ENCODE measurements at regions not wholly inside any gene's neighbourhood (a gene's known extent, or its start where the extent isn't known, plus 50 kb on each side); places are given as distances from the start of the nearest gene placed in this dataset.

DNA sequence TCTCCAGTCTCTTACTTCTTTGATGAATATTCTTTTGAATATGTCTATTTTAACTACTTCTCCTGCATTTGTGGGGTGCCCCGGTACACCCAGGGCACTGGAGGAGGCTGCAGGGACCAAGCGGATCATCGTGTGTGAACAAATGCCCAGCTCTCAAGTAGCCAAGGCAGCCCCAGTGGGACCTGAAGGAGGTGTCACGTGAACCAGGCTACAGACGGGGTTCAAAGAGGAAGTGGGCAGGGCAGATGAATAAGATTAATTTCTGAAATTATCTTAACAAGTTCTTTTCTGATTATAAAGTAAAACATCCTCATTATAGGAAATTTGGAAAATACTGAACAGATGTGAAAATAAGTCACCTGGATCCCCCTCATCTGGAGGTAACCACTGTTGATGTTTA, 78.4 kb upstream of the DUSP5 start:
- no peak overlapping the region for H3K4me3 ChIP-seq (ENCODE audit: low read depth, low read length)
- Mint-ChIP-seq H3K9me3 (ENCODE audit: unreplicated experiment) (no peaks in the 10 kb centered on the region), H3K27me3 (ENCODE audit: insufficient read depth, unreplicated experiment) (no peaks in the 10 kb centered on the region), H3K27ac (ENCODE audit: unreplicated experiment) (no peak overlapping the region), H3K36me3 (ENCODE audit: insufficient read depth, unreplicated experiment) (no peaks in the 10 kb centered on the region), H3K4me3 (ENCODE audit: unreplicated experiment) (no peak overlapping the region), H3K4me1 (ENCODE audit: low read depth, unreplicated experiment) (peaks cover 10% of the 10 kb centered on the region)
- POLR2A ChIA-PET: no interaction called here
- CTCF ChIA-PET: no interaction called here
- TF ChIP-seq, protein P1, sequence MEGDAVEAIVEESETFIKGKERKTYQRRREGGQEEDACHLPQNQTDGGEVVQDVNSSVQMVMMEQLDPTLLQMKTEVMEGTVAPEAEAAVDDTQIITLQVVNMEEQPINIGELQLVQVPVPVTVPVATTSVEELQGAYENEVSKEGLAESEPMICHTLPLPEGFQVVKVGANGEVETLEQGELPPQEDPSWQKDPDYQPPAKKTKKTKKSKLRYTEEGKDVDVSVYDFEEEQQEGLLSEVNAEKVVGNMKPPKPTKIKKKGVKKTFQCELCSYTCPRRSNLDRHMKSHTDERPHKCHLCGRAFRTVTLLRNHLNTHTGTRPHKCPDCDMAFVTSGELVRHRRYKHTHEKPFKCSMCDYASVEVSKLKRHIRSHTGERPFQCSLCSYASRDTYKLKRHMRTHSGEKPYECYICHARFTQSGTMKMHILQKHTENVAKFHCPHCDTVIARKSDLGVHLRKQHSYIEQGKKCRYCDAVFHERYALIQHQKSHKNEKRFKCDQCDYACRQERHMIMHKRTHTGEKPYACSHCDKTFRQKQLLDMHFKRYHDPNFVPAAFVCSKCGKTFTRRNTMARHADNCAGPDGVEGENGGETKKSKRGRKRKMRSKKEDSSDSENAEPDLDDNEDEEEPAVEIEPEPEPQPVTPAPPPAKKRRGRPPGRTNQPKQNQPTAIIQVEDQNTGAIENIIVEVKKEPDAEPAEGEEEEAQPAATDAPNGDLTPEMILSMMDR (IDR thresholded peaks at IDR 0.05; ENCODE audit: insufficient read depth in 1 of 2, low read depth in 1 of 2, low read length in 1 of 2, severe bottlenecking in 1 of 2, unreplicated experiment in 1 of 2): no peak
- intact Hi-C loops (cut with micrococcal nuclease; ENCODE audit: unreplicated experiment): loop anchor here (10.0 kb wide), 1 partner anchor 64 kb away; no protein-coding TSS in a partner anchor
- H3K36me3 ChIP-seq (ENCODE audit: control insufficient read depth, insufficient read depth, low read length): no peaks in the 10 kb centered on the region
- BruUV-seq (replicated peaks): no TSS peak
- H3K27me3 ChIP-seq (replicated peaks; ENCODE audit: control insufficient read depth, insufficient read depth, low read length): no peaks in the 10 kb centered on the region
- H3K4me1 ChIP-seq: peaks cover 16% of the 10 kb centered on the region
- DNase-seq: no peak
- peaks cover 10% of the 10 kb centered on the region; the same call in 1 of the 2 replicates for H3K9me3 ChIP-seq

DNA sequence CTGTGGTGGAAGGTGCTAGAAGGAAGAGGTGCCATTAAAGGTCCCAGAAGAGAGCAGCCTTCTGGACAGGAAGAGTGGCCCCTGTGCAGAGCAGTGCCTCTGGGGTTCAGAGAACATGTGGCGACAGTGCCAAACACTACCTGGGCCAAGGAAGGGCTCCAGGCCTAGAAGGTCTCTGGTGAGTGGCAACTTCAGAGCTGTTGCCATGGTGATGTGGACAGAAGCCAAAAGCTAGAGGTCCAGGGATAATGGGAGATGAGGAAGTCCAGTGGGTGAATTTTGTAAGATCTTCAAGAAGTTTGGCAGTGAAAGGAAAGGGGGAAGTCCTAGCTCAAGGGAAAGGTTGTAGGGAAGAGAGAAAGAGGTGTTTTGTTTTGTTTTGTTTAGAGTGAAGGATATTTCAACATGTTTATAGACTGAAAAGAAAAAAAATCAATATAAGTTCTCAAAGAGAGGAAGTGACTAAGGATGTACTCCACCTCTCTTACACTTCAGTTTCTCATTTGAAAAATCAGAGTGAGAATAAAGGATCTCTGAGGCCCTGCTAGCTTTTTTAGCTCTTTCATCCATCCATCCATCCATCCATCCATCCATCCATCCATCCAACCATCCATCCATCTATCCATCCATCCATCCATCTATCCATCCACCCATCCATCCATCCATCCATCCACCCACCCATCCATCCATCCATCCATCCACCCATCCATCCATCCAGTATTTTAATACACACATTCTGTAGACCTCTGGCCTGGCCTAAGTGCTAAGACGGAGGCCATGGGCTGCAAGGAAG, 77.1 kb upstream of the DUSP5 start:
- H3K27me3 Mint-ChIP-seq (ENCODE audit: insufficient read depth, unreplicated experiment): no peaks in the 10 kb centered on the region
- TF ChIP-seq, protein P1 (IDR thresholded peaks at IDR 0.05; ENCODE audit: insufficient read depth in 1 of 2, low read depth in 1 of 2, low read length in 1 of 2, severe bottlenecking in 1 of 2, unreplicated experiment in 1 of 2): no peak
- H3K36me3 Mint-ChIP-seq (ENCODE audit: insufficient read depth, unreplicated experiment): no peaks in the 10 kb centered on the region
- no peak overlapping the region for H3K27ac Mint-ChIP-seq (ENCODE audit: unreplicated experiment)
- H3K4me1 Mint-ChIP-seq (ENCODE audit: low read depth, unreplicated experiment): no peaks in the 10 kb centered on the region
- Histone ChIP-seq H3K27me3 (replicated peaks; ENCODE audit: control insufficient read depth, insufficient read depth, low read length) (no peaks in the 10 kb centered on the region), H3K4me1 (0 out of 2 replicates have a peak, but pooled peaks cover 5% of the 10 kb centered on the region), H3K4me3 (ENCODE audit: low read depth, low read length) (no peak overlapping the region), H3K36me3 (ENCODE audit: control insufficient read depth, insufficient read depth, low read length) (no peaks in the 10 kb centered on the region), H3K9me3 (peaks cover 10% of the 10 kb centered on the region; the same call in 1 of the 2 replicates)
- DNase-seq: no peak
- BruUV-seq (replicated peaks): no TSS peak
- H3K4me3 Mint-ChIP-seq (ENCODE audit: unreplicated experiment): no peak overlapping the region
- H3K9me3 Mint-ChIP-seq (ENCODE audit: unreplicated experiment): no peaks in the 10 kb centered on the region
- intact Hi-C loops (cut with micrococcal nuclease; ENCODE audit: unreplicated experiment): no loop called here
- POLR2A ChIA-PET: no interaction called here
- CTCF ChIA-PET: no interaction called here

DNA sequence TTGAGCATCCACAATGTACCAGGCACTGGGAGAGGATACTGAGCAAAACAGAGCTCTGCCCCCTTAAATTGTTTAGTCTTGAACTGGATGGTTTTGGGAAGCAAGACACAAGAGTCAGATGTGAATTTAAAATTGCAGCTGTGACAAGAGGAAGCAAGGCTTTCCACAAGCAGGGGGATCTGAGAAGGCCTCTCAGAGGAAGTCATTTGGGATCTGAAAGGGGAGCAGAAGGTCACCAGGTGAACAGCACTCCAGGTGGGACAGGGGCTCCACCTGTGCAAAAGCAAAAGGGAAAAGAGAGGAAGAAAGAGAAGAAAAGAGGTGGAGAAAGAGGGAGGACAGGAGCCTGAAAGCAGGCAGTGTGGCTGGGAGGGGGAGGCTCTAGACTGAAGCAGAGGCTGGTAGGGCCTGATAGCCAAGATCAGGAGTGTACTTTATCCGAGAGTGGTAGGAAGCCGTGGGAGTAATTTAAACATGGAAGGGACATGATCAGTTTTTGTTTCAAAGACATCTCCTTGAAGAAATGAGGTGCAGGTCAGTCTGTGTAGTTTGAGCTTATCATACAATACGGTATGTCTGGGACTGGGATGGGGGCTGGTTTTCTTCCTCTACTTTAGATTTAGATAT, 76.1 kb upstream of the DUSP5 start:
- BruUV-seq (replicated peaks): no TSS peak
- Histone ChIP-seq H3K4me1 (peaks cover 7% of the 10 kb centered on the region), H3K36me3 (ENCODE audit: control insufficient read depth, insufficient read depth, low read length) (no peaks in the 10 kb centered on the region), H3K9me3 (peaks cover 7% of the 10 kb centered on the region; the same call in 1 of the 2 replicates), H3K4me3 (ENCODE audit: low read depth, low read length) (no peak overlapping the region), H3K27me3 (replicated peaks; ENCODE audit: control insufficient read depth, insufficient read depth, low read length) (no peaks in the 10 kb centered on the region)
- Mint-ChIP-seq H3K36me3 (ENCODE audit: insufficient read depth, unreplicated experiment) (no peaks in the 10 kb centered on the region), H3K4me1 (ENCODE audit: low read depth, unreplicated experiment) (no peaks in the 10 kb centered on the region), H3K4me3 (ENCODE audit: unreplicated experiment) (no peak overlapping the region), H3K27ac (ENCODE audit: unreplicated experiment) (peak overlapping the region; percentile 1), H3K27me3 (ENCODE audit: insufficient read depth, unreplicated experiment) (no peaks in the 10 kb centered on the region), H3K9me3 (ENCODE audit: unreplicated experiment) (no peaks in the 10 kb centered on the region)
- DNase-seq: no peak
- intact Hi-C loops (cut with micrococcal nuclease; ENCODE audit: unreplicated experiment): no loop called here
- POLR2A ChIA-PET: no interaction called here
- CTCF ChIA-PET: no interaction called here
- TF ChIP-seq, protein P1 (IDR thresholded peaks at IDR 0.05; ENCODE audit: insufficient read depth in 1 of 2, low read depth in 1 of 2, low read length in 1 of 2, severe bottlenecking in 1 of 2, unreplicated experiment in 1 of 2): no peak

Measured in Caco-2 (cell line).